ENCODE measurements at regions not wholly inside any gene's neighbourhood (a gene's known extent, or its start where the extent isn't known, plus 50 kb on each side); places are given as distances from the start of the nearest gene placed in this dataset.

DNA sequence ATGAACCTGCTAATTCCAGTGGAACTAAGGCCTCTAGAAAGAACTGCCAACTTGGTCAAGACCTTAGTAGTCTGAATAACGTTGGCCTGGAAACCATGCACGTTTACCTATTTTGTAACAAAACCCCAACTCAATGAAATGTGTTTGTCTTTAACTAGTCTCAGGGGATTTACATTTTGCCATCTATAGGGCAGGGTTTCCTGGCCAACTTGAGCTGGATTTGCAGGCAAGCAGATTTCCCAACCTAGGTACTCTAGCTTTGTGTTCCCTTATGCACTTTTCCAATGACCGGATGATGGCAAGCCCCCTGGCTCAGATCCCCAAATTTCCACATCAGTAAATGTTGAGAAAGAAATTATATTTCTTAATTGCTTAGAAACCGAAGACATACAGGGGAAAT lies 114.5 kb downstream of the IRS2 start:
- H3K27me3 ChIP-seq (ENCODE audit: insufficient read depth, low read length): no peaks in the 10 kb centered on the region
- no peak overlapping the region for H3K4ac ChIP-seq (ENCODE audit: low read depth, low read length)
- H4K8ac ChIP-seq (ENCODE audit: low read depth, low read length): no peak overlapping the region
- no peak overlapping the region for H2AK5ac ChIP-seq (ENCODE audit: low read length)
- peaks cover 2% of the 10 kb centered on the region for H3K79me2 ChIP-seq (ENCODE audit: control insufficient read depth, insufficient read depth, low read length, poor library complexity)
- H3K14ac ChIP-seq (ENCODE audit: low read length): no peak overlapping the region
- H3K18ac ChIP-seq (ENCODE audit: low read length): no peak overlapping the region
- H3K27ac ChIP-seq (ENCODE audit: low read depth, low read length): no peak overlapping the region
- H3K4me1 ChIP-seq (ENCODE audit: control insufficient read depth in 1 of 2, insufficient read depth in 2 of 2, low read length in 2 of 2): peaks cover 0 to 3% of the 10 kb centered on the region in 2 experiments
- H2AFZ ChIP-seq (ENCODE audit: insufficient read depth, low read length, poor library complexity): no peak overlapping the region
- H2BK12ac ChIP-seq (ENCODE audit: low read length): no peak overlapping the region
- no peak overlapping the region for H4K91ac ChIP-seq (ENCODE audit: low read depth, low read length)
- H2BK5ac ChIP-seq (ENCODE audit: low read depth, low read length, poor library complexity): no peak overlapping the region
- no peak for DNase-seq
- H3K23ac ChIP-seq (ENCODE audit: low read length): no peak overlapping the region
- no peak overlapping the region for H3K9ac ChIP-seq (ENCODE audit: low read length)
- no peak overlapping the region for H3K4me3 ChIP-seq (ENCODE audit: low read depth, low read length)
- no peaks in the 10 kb centered on the region for H3K36me3 ChIP-seq (ENCODE audit: control insufficient read depth in 1 of 2, insufficient read depth in 2 of 2, low read length in 2 of 2)
- H3K79me1 ChIP-seq (ENCODE audit: low read length): no peaks in the 10 kb centered on the region
- no peak overlapping the region for H4K12ac ChIP-seq (ENCODE audit: low read depth, low read length)
- WGBS (ENCODE audit: extremely low coverage, insufficient coverage, insufficient read length): no CpG with 5 or more reads among the region's 4 CpGs
- H2BK120ac ChIP-seq (ENCODE audit: insufficient read depth, low read length, poor library complexity): no peak overlapping the region
- H3K9me3 ChIP-seq (ENCODE audit: insufficient read depth, low read depth, low read length): no peaks in the 10 kb centered on the region
- H3K4me2 ChIP-seq (ENCODE audit: low read length): no peak overlapping the region

- Histone ChIP-seq H3K4ac (ENCODE audit: low read depth, low read length) (no peak overlapping the region), H3K27ac (ENCODE audit: low read depth, low read length) (no peak overlapping the region), H2BK12ac (ENCODE audit: low read length) (no peak overlapping the region), H2BK5ac (ENCODE audit: low read depth, low read length, poor library complexity) (no peak overlapping the region), H4K91ac (ENCODE audit: low read depth, low read length) (no peak overlapping the region), H3K36me3 (ENCODE audit: control insufficient read depth in 1 of 2, insufficient read depth in 2 of 2, low read length in 2 of 2) (no peaks in the 10 kb centered on the region), H3K18ac (ENCODE audit: low read length) (no peak overlapping the region), H3K9ac (ENCODE audit: low read length) (no peak overlapping the region), H2AFZ (ENCODE audit: insufficient read depth, low read length, poor library complexity) (no peak overlapping the region), H4K12ac (ENCODE audit: low read depth, low read length) (no peak overlapping the region), H3K14ac (ENCODE audit: low read length) (no peak overlapping the region), H4K8ac (ENCODE audit: low read depth, low read length) (no peak overlapping the region), H3K9me3 (ENCODE audit: insufficient read depth, low read depth, low read length) (no peaks in the 10 kb centered on the region), H3K23ac (ENCODE audit: low read length) (no peak overlapping the region), H3K4me1 (ENCODE audit: control insufficient read depth in 1 of 2, insufficient read depth in 2 of 2, low read length in 2 of 2) (peaks cover 0 to 3% of the 10 kb centered on the region in 2 experiments), H3K4me2 (ENCODE audit: low read length) (no peak overlapping the region), H2AK5ac (ENCODE audit: low read length) (no peak overlapping the region), H3K27me3 (ENCODE audit: insufficient read depth, low read length) (no peaks in the 10 kb centered on the region), H3K79me2 (ENCODE audit: control insufficient read depth, insufficient read depth, low read length, poor library complexity) (peaks cover 2% of the 10 kb centered on the region), H3K4me3 (ENCODE audit: low read depth, low read length) (no peak overlapping the region), H2BK120ac (ENCODE audit: insufficient read depth, low read length, poor library complexity) (no peak overlapping the region), H3K79me1 (ENCODE audit: low read length) (no peaks in the 10 kb centered on the region)
- DNase-seq: no peak
- no CpG with 5 or more reads among the region's 5 CpGs for WGBS (ENCODE audit: extremely low coverage, insufficient coverage, insufficient read length)
Measured at GRCh38 chr13:109670776-109671175, 115.6 kb downstream of the IRS2 start.

DNA sequence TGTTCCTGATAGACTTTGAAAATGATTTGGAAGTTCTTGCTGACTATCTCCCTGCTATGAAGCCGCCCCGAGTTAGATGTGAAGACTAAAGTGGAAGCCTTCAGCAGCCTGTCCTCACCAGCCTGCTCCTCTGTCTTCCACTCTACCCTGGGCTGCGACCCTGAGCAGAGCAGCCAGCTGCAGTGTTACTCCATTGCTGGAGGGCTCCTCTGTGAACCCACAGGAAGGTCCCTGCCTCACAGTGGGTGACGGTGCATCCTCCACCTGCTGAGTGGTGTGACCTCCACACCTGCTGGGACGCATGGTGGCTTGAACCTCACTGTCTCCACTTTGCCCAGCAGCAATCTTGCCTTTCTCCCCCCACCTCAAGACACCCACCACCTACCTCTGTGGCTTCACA lies 116.4 kb downstream of the IRS2 start:
- WGBS (ENCODE audit: extremely low coverage, insufficient coverage, insufficient read length): no CpG with 5 or more reads among the region's 5 CpGs

DNA sequence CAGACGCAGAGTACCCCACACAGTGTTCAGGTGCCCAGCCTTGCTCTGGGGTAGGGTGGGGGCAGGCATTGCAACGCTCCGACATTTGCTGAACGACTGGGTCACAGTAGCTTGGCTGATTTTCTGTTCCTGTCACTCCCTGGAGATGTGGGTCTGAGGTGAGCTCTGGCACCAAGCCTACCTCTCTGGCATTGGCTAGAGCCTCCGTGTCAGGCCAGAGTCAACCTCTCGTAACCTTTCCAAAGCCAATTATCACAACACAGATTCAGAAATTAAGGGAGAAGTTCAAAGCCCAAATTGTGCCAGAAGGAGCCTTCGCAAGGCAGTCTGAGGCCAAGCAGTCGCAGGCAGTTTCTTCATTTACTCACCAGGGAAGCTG lies 117.2 kb downstream of the IRS2 start:
- Histone ChIP-seq H3K14ac (ENCODE audit: low read length) (no peak overlapping the region), H3K4ac (ENCODE audit: low read depth, low read length) (no peak overlapping the region), H2AK5ac (ENCODE audit: low read length) (no peak overlapping the region), H3K4me1 (ENCODE audit: control insufficient read depth in 1 of 2, insufficient read depth in 2 of 2, low read length in 2 of 2) (peaks cover 0 to 3% of the 10 kb centered on the region in 2 experiments), H3K79me2 (ENCODE audit: control insufficient read depth, insufficient read depth, low read length, poor library complexity) (peaks cover 2% of the 10 kb centered on the region), H3K4me3 (ENCODE audit: low read depth, low read length) (no peak overlapping the region), H4K91ac (ENCODE audit: low read depth, low read length) (no peak overlapping the region), H3K27me3 (ENCODE audit: insufficient read depth, low read length) (no peaks in the 10 kb centered on the region), H4K8ac (ENCODE audit: low read depth, low read length) (no peak overlapping the region), H3K9ac (ENCODE audit: low read length) (no peak overlapping the region), H3K4me2 (ENCODE audit: low read length) (no peak overlapping the region), H2BK5ac (ENCODE audit: low read depth, low read length, poor library complexity) (no peak overlapping the region), H3K23ac (ENCODE audit: low read length) (no peak overlapping the region), H2AFZ (ENCODE audit: insufficient read depth, low read length, poor library complexity) (no peak overlapping the region), H2BK120ac (ENCODE audit: insufficient read depth, low read length, poor library complexity) (no peak overlapping the region), H3K9me3 (ENCODE audit: insufficient read depth, low read depth, low read length) (peaks cover 1% of the 10 kb centered on the region), H2BK12ac (ENCODE audit: low read length) (no peak overlapping the region), H3K79me1 (ENCODE audit: low read length) (no peaks in the 10 kb centered on the region), H3K36me3 (ENCODE audit: control insufficient read depth in 1 of 2, insufficient read depth in 2 of 2, low read length in 2 of 2) (no peaks in the 10 kb centered on the region), H4K12ac (ENCODE audit: low read depth, low read length) (no peak overlapping the region), H3K27ac (ENCODE audit: low read depth, low read length) (no peak overlapping the region), H3K18ac (ENCODE audit: low read length) (no peak overlapping the region)
- no peak for DNase-seq
- no CpG with 5 or more reads among the region's 8 CpGs for WGBS (ENCODE audit: extremely low coverage, insufficient coverage, insufficient read length)

More for the DNA sequence above, 116.4 kb downstream of the IRS2 start:
- H3K18ac ChIP-seq (ENCODE audit: low read length): no peak overlapping the region
- H3K4me3 ChIP-seq (ENCODE audit: low read depth, low read length): no peak overlapping the region
- H4K91ac ChIP-seq (ENCODE audit: low read depth, low read length): no peak overlapping the region
- no peak overlapping the region for H4K12ac ChIP-seq (ENCODE audit: low read depth, low read length)
- H3K4me1 ChIP-seq (ENCODE audit: control insufficient read depth in 1 of 2, insufficient read depth in 2 of 2, low read length in 2 of 2): peaks cover 0 to 3% of the 10 kb centered on the region in 2 experiments
- H2AFZ ChIP-seq (ENCODE audit: insufficient read depth, low read length, poor library complexity): no peak overlapping the region
- H4K8ac ChIP-seq (ENCODE audit: low read depth, low read length): no peak overlapping the region
- H3K9ac ChIP-seq (ENCODE audit: low read length): no peak overlapping the region
- no peak for DNase-seq
- no peak overlapping the region for H3K23ac ChIP-seq (ENCODE audit: low read length)
- no peaks in the 10 kb centered on the region for H3K36me3 ChIP-seq (ENCODE audit: control insufficient read depth in 1 of 2, insufficient read depth in 2 of 2, low read length in 2 of 2)
- H2BK120ac ChIP-seq (ENCODE audit: insufficient read depth, low read length, poor library complexity): no peak overlapping the region
- H3K4ac ChIP-seq (ENCODE audit: low read depth, low read length): no peak overlapping the region
- H3K79me1 ChIP-seq (ENCODE audit: low read length): no peaks in the 10 kb centered on the region
- no peak overlapping the region for H3K27ac ChIP-seq (ENCODE audit: low read depth, low read length)
- no peak overlapping the region for H2BK12ac ChIP-seq (ENCODE audit: low read length)
- no peak overlapping the region for H3K4me2 ChIP-seq (ENCODE audit: low read length)
- H3K14ac ChIP-seq (ENCODE audit: low read length): no peak overlapping the region
- H3K27me3 ChIP-seq (ENCODE audit: insufficient read depth, low read length): no peaks in the 10 kb centered on the region
- peaks cover 2% of the 10 kb centered on the region for H3K79me2 ChIP-seq (ENCODE audit: control insufficient read depth, insufficient read depth, low read length, poor library complexity)
- no peak overlapping the region for H2BK5ac ChIP-seq (ENCODE audit: low read depth, low read length, poor library complexity)
- no peak overlapping the region for H2AK5ac ChIP-seq (ENCODE audit: low read length)
- peaks cover 1% of the 10 kb centered on the region for H3K9me3 ChIP-seq (ENCODE audit: insufficient read depth, low read depth, low read length)

Data from trophoblast cell (in vitro differentiated cells and primary cell).